HepG2 (cell line): ENCODE measurements at regions not wholly inside any gene's neighbourhood (a gene's known extent, or its start where the extent isn't known, plus 50 kb on each side); places are given as distances from the start of the nearest gene placed in this dataset.

Experiments used
- ATAC-seq: fragments of 200-7000 bp; cut with Tn5 transposase; 3 replicates; pipeline ENCODE4 v1.9.1; 2020; ENCODE audit warnings: mild to moderate bottlenecking, moderate library complexity
- BruUV-seq: library from RNA; stranded (reverse); fragments of 400-500 nt; replicated peaks from 2 replicates; lab custom pipeline; 2021; lab: Mats Ljungman, UMichigan
- CTCF ChIA-PET: fragments of 300-600 bp; formaldehyde crosslinking; extraction: SDS; loops from one replicate; lab custom pipeline; 2021; ENCODE audit warnings: low total read pairs, inconsistent platforms, low intra/inter-chr PET ratio; lab: Yijun Ruan, JAX
- POLR2A ChIA-PET: fragments of 350-600 bp; sonication (Branson Sonifier 250); formaldehyde crosslinking; loops from one replicate; lab custom pipeline; 2020; ENCODE audit warnings: antibody characterized with exemption, inconsistent platforms; lab: Yijun Ruan, JAX
- DNase-seq: peaks from one replicate; pipeline ENCODE4 v3.0.0-alpha.2; 2015; ENCODE audit warnings: low spot score
- FAIRE-seq: peaks from 3 replicates; lab custom pipeline; 2011; peaks lifted over from hg19 to GRCh38; lab: Jason Lieb, UNC
- H2AFZ ChIP-seq: one replicate; pipeline ENCODE4 v1.6.1; 2011; ENCODE audit warnings: low read length, inconsistent platforms
- H3K27ac ChIP-seq: fragments of 300-600 bp; 3 replicates; pipeline ENCODE4 v1.8.0; 2011; ENCODE audit warnings: mixed run types, mild to moderate bottlenecking, mixed read lengths, low read length, inconsistent platforms; ENCODE audit not compliant: insufficient read depth; ENCODE audit errors: extremely low read length
- H3K27me3 ChIP-seq, 2 experiments: fragments of 200-600 bp in 1 of 2; 2 replicates in 1 of 2; 3 replicates in 1 of 2; pipeline versions ENCODE4 v1.6.0 to v1.8.0; 2011; ENCODE audit warnings: low read length in 2 of 2, mild to moderate bottlenecking in 2 of 2, moderate library complexity in 2 of 2, inconsistent platforms in 1 of 2; ENCODE audit not compliant: insufficient read depth in 2 of 2, control insufficient read depth in 1 of 2
- H3K36me3 ChIP-seq, 2 experiments: fragments of 200-600 bp in 1 of 2; replicated peaks in 1 of 2; 2 replicates in 1 of 2; 3 replicates in 1 of 2; pipeline versions ENCODE4 v1.5.1 to v1.8.0; 2011; ENCODE audit warnings: low read length in 2 of 2, inconsistent platforms in 1 of 2; ENCODE audit not compliant: insufficient read depth in 2 of 2, control insufficient read depth in 1 of 2
- H3K4me1 ChIP-seq: 2 replicates; pipeline ENCODE4 v1.5.1; 2012; ENCODE audit warnings: low read length, inconsistent platforms; ENCODE audit not compliant: insufficient read depth
- H3K4me2 ChIP-seq: 2 replicates; pipeline ENCODE4 v1.6.0; 2011; ENCODE audit warnings: low read depth, low read length, inconsistent platforms
- H3K4me3 ChIP-seq, 3 experiments: fragments of 200-600 bp in 1 of 3; sonication (generic), shearing (Covaris generic) in 1 of 3; replicated peaks in 1 of 3; 2 replicates each; pipeline ENCODE4 v1.5.1; 2011 to 2016; ENCODE audit warnings: low read length in 3 of 3, inconsistent platforms in 2 of 3, low read depth in 2 of 3, mild to moderate bottlenecking in 2 of 3, control low read depth in 1 of 3, mixed read lengths in 1 of 3; ENCODE audit not compliant: insufficient read depth in 1 of 3
- H3K79me2 ChIP-seq: one replicate; pipeline ENCODE4 v1.6.1; 2011; ENCODE audit warnings: low read length, inconsistent platforms; ENCODE audit not compliant: insufficient read depth
- H3K9ac ChIP-seq: 2 replicates; pipeline ENCODE4 v1.6.0; 2011; ENCODE audit warnings: mild to moderate bottlenecking, low read depth, low read length, inconsistent platforms; ENCODE audit not compliant: insufficient read depth
- H3K9me3 ChIP-seq: 2 replicates; pipeline ENCODE4 v1.5.1; 2012; ENCODE audit warnings: mild to moderate bottlenecking, low read length
- H4K20me1 ChIP-seq: 2 replicates; pipeline ENCODE4 v1.6.0; 2011; ENCODE audit warnings: inconsistent platforms, mild to moderate bottlenecking, low read length, moderate library complexity; ENCODE audit not compliant: insufficient read depth
- EP300 ChIP-seq, 3 experiments: sonication (generic) in 1 of 3; formaldehyde crosslinking in 1 of 3; IDR thresholded peaks; 2 replicates each; pipeline versions ENCODE4 v1.5.1 to v1.6.1; 2011 to 2020; ENCODE audit warnings: low read depth in 2 of 3, low read length in 2 of 3, borderline replicate concordance in 1 of 3, improper control_type of control experiment in 1 of 3, mild to moderate bottlenecking in 1 of 3, missing genetic modification reagents in 1 of 3, moderate library complexity in 1 of 3
- KDM1A ChIP-seq: IDR thresholded peaks from 2 replicates; pipeline ENCODE4 v1.6.1; 2016; ENCODE audit warnings: missing compliant biosample characterization
- ZNF24 ChIP-seq: fragments of 450-650 bp; IDR thresholded peaks from 2 replicates; pipeline ENCODE4 v1.6.1; 2017; ENCODE audit warnings: antibody characterized with exemption, mild to moderate bottlenecking
- ZNF766 ChIP-seq: sonication (generic); formaldehyde crosslinking; IDR thresholded peaks from 2 replicates; pipeline ENCODE4 v1.5.0; 2020; ENCODE audit warnings: missing genetic modification reagents, borderline replicate concordance
- ZSCAN29 ChIP-seq: sonication (generic); formaldehyde crosslinking; conservative IDR thresholded peaks from 2 replicates; pipeline ENCODE4 v1.4.0; 2020; ENCODE audit warnings: mild to moderate bottlenecking, missing genetic modification reagents
- in situ Hi-C: cut with HindIII; loops from 2 replicates; pipeline ENCODE4 v1.10.0; 2017; ENCODE audit warnings: low pct_unique_long_range_greater_than_20kb; ENCODE audit not compliant: extremely low pct_ligation_motif_present
- intact Hi-C: fragments of 100-400 bp; cut with micrococcal nuclease; formaldehyde crosslinking; loops from one replicate; pipeline ENCODE4 v1.10.0; 2022; ENCODE audit not compliant: unreplicated experiment
- TF ChIP-seq, protein P1 (sequence below): sonication (generic); formaldehyde crosslinking; IDR thresholded peaks from 2 replicates; pipeline ENCODE4 v1.5.1; 2020; ENCODE audit warnings: missing genetic modification reagents, mild to moderate bottlenecking, borderline replicate concordance
- TF ChIP-seq, protein P2 (sequence below): IDR thresholded peaks from 2 replicates; pipeline ENCODE4 v1.6.1; 2016; ENCODE audit warnings: mild to moderate bottlenecking, missing biosample characterization, missing genetic modification reagents

DNA sequence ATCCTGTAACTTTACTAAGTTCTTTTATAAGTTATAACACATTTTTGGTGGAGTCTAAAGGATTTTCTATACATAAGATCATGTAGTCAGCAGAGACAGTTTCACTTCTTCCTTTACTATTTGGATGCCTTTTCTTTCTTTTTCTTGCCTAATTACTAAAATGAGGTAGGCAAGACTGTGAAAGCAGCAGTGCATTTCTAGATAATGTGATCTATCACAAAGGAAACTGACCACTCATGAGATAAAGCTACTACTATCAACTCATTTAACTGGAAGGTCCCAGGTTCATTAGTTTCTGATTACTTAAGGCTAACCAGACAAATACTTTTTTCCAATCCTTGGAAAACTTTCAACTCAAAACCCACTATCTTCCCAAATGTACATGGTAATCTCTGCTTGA lies 196.2 kb upstream of the E2F8 start:
- in situ Hi-C loops, result no loop called here
- Histone ChIP-seq H3K9me3 (no peaks in the 10 kb centered on the region), H3K27ac (no peak overlapping the region), H3K79me2 (no peaks in the 10 kb centered on the region), H3K27me3 (no peaks in the 10 kb centered on the region; a peak in 1 of 5 replicates), H3K4me3 (no peak overlapping the region), H3K4me2 (no peak overlapping the region), H3K4me1 (no peaks in the 10 kb centered on the region), H3K36me3 (no peaks in the 10 kb centered on the region), H2AFZ (no peak overlapping the region), H3K9ac (no peak overlapping the region), H4K20me1 (no peaks in the 10 kb centered on the region)
- TF ChIP-seq KDM1A (CRISPR knock-in tag), result no peak
- TF ChIP-seq EP300 (IDR thresholded peaks at IDR 0.05; ENCODE audit: low read depth in 2 of 2, low read length in 2 of 2), result no peak
- TF ChIP-seq EP300 (CRISPR knock-in tag; IDR thresholded peaks at IDR 0.05; ENCODE audit: borderline replicate concordance), result no peak
- TF ChIP-seq ZSCAN29 (CRISPR knock-in tag), result no peak
- TF ChIP-seq, protein P1, sequence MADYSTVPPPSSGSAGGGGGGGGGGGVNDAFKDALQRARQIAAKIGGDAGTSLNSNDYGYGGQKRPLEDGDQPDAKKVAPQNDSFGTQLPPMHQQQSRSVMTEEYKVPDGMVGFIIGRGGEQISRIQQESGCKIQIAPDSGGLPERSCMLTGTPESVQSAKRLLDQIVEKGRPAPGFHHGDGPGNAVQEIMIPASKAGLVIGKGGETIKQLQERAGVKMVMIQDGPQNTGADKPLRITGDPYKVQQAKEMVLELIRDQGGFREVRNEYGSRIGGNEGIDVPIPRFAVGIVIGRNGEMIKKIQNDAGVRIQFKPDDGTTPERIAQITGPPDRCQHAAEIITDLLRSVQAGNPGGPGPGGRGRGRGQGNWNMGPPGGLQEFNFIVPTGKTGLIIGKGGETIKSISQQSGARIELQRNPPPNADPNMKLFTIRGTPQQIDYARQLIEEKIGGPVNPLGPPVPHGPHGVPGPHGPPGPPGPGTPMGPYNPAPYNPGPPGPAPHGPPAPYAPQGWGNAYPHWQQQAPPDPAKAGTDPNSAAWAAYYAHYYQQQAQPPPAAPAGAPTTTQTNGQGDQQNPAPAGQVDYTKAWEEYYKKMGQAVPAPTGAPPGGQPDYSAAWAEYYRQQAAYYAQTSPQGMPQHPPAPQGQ (CRISPR knock-in tag), result no peak
- TF ChIP-seq ZNF24, result no peak
- TF ChIP-seq ZNF766 (CRISPR knock-in tag), result no peak
- TF ChIP-seq, protein P2, sequence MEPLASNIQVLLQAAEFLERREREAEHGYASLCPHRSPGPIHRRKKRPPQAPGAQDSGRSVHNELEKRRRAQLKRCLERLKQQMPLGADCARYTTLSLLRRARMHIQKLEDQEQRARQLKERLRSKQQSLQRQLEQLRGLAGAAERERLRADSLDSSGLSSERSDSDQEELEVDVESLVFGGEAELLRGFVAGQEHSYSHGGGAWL (CRISPR knock-in tag), result no peak
- POLR2A ChIA-PET, result no interaction called here
- no peak for DNase-seq
- CTCF ChIA-PET, result no interaction called here
- no peak for FAIRE-seq
- intact Hi-C loops, result no loop called here
- BruUV-seq, result no TSS peak
- ATAC-seq, result no peak
